HG03565 (cell line): ENCODE measurements at regions not wholly inside any gene's neighbourhood (a gene's known extent, or its start where the extent isn't known, plus 50 kb on each side); places are given as distances from the start of the nearest gene placed in this dataset.
"Not testable (repeated sequence)": the region's sequence is repeated elsewhere in the genome, so short reads cannot be mapped to it uniquely, and the experiment has no call there.

Experiments
- ATAC-seq: cut with Tn5 transposase; IDR thresholded peaks from one replicate; pipeline ENCODE4 v1.9.1; 2021; ENCODE audit warnings: mild to moderate bottlenecking, moderate library complexity; ENCODE audit not compliant: unreplicated experiment

DNA sequence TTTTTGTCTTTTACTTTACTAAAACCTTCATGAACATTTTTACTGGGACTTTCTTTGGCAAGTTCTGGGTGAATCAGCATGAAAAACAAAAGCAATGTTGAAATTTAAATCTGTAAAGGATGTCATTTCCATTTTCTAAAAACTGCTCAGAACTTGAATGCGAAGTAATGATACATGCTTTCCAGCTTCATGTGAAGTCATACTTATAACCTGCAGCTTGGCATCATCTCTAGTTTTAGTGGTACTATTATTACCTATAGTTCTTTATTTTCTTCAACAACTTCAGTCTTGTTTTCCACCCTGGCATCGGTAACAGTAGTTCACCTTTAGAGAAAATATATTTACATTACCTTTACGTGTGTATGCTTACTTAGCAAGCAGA is 421.4 kb upstream of the DIPK2B start:
- no peak for ATAC-seq

DNA sequence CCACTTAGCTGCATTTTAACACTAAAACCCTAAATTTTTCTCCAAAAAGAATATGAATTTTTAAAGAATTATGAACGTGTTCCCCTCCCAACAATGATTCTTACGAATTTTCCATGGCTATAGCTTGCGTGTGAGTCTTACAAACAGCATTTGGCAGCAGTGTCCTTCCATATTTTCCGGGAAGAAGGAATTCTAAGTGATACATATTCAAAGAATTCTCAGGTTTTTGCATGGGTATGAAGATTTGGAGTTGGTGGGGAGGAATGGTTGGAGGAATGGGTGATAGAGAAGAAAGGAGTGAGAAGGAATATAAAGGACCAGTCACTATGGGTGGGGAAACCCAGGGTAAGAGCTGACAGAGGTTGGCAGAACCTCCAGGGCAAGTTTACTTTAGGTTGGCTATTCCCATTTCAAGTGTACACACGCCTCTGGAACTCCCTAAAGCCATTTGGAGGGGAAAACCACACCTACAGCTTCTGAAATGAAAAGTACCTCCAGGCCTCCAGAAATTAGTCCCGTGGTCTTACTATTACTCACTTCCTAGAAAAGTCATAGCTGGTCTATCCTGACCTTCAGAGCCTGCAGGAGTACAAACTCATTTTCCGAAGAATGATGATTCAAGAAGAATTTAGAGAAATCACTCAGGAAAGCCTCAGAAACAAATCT is 420.8 kb upstream of the DIPK2B start:
- ATAC-seq = no peak

DNA sequence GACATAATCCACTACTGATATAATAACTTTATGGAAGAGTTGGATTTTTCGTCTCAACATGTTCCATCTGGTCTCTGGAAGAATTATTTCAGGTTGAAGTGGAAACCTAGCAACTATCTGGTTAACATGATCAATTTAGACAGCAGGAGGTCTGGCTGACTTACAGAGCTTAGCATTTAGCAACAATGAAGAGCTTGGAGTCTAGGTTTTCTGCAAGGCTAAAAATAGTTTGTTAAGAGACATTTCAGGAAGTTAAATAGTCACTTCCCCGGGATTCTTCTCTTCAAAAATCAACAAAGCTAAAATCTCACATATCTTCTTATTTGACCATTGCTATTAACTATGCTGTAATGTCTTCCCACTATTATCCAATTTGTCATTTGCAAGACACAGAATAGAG is 418.6 kb upstream of the DIPK2B start:
- ATAC-seq = no peak

DNA sequence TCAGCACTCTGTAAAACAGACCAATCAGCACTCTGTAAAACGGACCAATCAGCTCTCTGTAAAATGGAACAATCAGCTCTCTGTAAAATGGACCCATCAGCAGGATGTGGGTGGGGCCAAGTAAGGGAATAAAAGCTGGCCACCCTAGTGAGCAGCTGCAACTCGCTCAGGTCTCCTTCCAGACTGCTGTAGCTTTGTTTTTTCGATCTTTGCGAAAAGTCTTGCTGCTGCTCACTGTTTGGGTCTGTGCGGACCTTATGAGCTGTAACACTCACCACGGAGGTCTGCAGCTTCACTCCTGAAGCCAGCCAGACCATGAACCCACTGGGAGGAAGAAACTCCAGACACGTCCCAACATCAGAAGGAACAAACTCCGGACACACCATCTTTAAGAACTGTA is 414.9 kb upstream of the DIPK2B start:
- not testable (repeated sequence) for ATAC-seq

DNA sequence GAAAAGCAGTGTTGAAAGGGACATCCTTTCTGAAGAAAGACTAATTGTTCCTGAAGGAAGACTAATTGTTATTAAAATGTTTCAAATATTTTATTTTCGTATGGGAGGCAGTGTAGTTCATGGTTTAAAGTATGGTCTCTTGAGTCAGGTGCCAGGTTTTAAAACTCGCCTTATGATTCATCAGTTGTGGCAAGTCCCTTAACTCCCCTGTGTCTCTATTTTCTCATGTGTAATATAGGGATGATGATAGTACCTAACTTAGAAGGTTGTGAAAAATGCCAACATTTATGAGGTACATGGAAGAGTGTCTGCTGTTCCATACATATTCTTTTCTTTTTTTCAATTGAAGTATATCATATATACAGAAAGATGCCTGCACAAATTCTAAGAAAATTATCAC is 414.2 kb upstream of the DIPK2B start:
- no peak for ATAC-seq

DNA sequence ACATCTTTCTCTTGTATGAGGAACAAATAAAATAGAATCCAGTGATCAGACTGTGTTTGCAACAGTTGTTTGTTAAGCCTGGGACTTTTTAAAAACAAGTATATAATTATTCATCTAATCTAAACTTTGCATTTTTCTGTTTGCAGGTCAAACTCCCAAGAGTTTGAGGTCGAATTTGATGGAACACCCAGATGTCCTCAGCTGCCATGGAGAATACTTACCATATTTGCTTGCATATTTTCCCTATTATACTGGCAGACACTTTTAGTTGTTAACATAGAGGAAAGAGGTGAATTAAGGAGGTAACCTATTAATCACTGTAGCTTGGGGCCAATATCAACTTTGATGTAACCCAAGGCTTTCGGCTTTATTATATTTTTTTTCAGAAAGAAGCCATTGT is 401.5 kb upstream of the DIPK2B start:
- ATAC-seq = no peak

DNA sequence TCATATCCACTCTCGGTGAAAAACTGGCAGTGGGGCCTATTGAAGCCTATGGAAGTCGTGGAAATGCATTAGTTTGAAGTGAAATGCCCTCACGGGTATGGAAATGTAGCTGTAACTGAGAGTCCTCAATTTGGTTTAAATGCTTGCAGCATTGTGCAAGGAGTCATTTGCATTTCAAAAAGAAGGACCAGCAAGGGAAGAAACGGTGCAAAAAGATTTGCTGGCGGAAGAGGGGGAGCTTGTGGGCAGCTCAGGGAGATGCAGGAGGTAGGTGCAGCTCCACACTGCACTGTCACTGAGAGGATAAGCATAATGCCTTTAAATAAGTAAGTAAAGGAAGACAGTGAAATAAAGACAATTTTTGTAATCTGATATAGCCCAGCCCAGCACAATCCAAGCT is 400.4 kb upstream of the DIPK2B start:
- no peak for ATAC-seq

DNA sequence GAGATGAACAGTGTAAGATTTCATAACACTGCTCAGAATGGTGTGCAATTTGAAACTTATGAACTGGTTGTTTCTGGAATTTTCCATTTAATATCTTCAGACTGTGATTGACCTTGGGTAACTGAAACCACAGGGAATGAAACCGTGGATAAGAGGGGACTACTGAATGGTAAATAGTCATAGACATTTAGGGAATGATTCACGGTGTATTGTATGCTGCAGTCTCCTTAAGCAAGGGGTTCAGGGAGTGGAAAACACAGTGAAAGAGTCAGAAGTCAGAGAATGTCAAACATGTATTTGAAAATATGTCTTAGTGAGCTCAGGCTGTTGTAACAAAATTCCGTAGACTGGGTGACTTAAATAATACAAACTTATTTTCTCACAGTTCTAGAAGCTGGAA is 398.2 kb upstream of the DIPK2B start:
- no peak for ATAC-seq

DNA sequence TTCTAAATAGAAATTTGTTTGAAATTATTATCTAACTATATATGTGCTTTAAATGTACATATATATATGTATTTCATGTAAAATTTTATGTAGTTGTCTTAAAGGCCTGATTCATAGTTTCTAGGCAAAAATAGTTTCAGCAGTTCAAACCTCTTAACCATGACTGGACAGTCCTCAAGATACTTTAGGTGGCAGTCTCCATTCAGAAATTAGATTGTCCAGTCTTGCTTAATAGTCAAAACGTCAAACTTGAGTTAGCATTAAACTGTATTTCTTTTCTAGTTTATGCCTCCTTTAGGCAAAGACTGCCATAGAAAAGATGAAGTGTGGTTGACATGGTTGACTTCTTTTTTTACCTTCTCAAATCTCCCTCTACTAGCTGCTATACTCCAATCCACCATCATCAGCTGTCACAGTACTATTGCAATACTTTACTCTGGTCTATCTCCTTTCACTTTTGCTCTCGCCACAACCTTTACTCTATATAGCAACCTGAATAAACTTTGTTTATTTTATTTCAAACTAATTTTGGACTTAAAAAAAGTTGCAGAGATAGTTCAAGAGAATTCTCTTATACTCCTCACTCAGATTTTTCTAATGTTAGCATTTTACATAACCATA is 395.6 kb upstream of the DIPK2B start:
- ATAC-seq = no peak

DNA sequence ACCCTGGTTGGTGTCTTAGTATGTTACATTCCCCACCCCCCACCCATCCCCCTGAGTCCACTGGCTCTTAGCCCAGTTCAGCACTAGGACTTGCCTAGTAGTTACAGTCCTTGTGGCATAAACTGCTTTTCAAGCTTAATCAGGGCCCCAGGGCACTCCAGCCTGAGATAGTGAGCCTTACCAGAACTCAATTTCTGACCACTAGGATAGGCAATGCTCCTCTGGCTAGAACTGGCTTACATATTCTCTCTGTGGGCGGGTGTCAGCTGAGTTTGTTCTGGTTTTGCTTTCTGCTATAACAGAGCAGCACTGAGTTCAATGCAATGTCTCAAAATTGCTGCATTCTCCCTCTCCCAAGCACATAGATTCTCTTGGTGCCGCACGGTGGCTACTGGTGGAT is 391.4 kb upstream of the DIPK2B start:
- no peak for ATAC-seq

DNA sequence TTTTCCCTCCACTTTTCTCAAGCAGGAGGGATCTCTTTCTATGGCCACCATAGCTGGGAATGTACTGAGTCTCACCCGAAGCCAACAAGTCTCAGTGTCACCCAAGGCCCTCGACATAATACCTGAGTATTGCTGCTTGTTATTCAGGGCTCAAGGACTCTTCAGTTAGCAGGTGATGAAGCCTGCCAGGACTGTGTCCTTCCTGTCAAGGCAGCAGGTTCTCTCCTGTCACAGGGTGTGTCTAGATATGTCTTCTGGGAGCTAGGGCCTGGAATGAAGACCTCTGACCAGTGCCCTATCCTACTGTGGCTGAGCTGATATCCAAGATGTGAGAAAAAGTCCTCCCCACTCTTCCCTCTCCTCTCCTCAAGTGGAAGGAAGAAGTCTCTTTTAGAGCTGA is 391.0 kb upstream of the DIPK2B start:
- ATAC-seq = no peak

DNA sequence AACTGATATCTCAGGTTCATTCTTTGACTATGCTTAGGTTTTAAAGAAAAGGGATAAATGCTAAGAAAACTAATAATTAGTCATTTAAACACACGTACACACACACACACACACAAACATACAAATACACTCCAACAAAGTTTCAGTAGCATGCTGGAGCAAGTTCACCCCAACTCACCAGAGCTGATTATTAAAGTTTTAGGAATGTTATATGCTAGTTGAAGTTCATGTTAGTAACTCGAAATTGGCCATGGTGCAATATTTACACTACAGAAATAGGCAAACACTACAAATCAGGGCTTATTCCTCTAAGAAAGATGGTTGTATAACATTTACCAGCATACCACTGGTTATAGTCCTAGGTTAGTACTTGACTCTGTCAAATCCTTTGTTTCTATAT is 384.0 kb upstream of the DIPK2B start:
- no peak for ATAC-seq

DNA sequence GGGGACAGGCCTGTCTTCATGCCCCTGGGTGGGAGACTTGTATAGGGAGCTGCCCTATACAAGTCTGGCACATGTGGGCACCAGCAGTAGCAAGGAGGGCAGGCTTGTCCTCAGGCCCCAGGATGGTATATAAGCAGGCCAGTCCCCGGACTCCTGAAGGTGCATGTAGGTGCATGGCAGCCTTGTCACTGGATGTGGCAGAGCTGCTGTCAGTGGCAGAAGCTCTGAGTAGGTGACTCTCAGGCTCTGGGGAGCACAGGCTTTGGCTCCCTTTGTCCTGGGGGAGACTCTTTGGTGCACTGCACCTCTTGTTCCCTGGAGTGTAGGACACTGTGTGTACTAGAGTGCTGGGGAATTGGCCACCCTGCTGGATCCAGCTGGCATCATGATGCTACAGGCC is 376.7 kb upstream of the DIPK2B start:
- no peak for ATAC-seq

DNA sequence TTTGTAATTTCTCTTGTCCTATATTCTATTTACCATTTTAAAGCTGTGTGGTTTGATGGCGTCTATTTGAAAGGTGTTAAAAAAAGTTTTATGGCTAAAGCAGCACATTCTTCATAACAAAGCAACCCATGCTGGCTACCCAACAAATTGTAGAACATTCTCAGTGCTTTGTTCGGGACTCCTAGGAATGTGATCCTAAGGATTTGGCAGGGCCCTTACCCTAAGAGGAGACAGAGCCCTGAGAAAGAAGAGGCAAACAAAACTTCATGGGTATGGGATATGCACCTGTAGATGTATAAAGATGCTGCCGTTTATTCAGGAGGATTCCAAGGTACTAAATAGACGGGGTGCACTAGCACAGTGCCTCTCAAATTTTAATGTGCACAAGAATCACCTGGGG is 370.8 kb upstream of the DIPK2B start:
- no peak for ATAC-seq

DNA sequence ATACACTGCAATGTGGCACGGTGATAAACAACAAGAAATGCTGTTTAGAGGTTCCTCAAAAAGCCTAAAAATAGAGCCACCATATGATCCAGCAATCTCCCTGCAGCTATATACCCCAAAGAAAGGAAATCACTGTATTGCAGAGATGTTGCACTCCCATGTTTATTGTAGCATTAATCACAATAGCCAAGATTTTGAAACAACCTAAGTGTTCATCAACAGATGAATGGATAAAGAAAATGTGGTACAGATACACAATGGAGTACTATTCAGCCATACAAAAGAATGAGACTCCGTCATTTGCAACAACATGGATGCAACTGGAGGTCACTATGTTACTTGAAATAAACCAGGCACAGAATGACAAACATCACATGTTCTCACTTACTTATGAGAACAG is 365.8 kb upstream of the DIPK2B start:
- ATAC-seq = no peak

DNA sequence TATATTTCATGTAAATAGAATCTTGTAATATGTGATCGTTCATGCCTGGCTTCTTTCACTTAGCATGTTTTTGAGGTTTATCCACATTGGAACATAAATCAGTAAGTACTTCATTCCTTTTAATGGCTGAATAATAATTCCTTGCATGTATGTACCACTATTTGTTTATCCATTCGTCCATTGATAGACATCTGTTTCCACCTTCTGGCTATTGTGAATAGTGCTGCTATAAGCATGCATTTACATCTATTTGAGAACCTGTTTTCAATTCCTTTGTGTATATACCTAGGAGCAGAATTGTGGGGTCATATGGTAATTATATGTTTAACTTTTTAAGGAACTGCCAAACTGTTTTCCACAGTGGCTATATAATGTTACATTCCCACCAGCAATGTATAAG is 356.7 kb upstream of the DIPK2B start:
- ATAC-seq = no peak

DNA sequence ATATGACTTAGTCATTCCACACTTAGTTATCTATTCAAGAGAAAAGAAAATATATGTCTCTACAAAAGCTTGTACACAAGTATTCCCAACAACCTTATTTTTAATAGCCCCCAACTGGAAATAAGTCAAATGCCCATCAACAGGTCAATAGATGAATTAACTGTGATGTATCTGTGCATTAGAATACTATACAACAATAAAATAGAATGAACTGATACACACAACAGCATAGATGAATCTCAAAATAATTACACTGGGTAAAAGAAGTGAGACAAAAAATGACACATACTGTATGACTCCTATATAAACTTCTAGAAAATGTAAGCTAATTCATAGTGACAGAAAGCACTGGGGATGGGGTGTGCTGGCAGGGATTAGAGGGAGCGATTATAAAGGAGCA is 354.1 kb upstream of the DIPK2B start:
- no peak for ATAC-seq

DNA sequence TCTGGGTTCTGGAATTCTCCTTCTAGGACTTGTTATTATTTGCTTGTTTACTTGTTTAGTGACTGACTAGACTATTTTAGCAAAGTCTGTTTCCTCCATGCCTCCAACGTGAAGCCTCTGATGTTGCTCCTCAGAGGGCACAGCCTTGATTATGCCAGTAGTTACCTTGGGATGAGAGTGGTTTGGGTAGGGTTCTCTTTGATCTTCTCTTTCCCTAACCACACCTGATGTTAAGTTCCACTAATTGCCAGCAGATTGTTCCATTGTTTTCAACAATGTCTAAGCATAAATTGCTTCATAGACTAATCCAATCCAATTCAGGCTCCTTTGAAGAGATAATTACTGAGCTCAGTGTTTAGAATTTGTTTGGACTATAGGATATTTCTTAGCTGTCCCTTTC is 352.7 kb upstream of the DIPK2B start:
- ATAC-seq = no peak

DNA sequence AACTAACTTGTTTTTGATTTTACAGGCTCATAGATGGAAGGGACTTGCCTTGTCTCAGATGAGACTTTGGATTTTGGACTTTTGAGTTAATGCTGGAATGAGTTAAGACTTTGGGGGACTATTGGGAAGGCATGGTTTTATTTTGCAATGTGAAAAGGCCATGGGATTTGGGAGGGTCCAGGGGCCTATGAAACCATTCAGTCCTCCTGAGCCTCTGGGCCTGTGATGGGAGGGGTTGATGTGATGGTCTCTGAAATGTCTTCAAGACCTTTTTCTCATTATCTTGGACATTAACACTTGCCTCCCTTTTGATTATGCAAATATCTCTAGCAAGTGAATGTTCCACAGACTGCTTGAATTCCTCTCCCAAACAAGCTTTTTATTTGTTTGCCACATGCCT is 346.0 kb upstream of the DIPK2B start:
- ATAC-seq = not testable (repeated sequence)

DNA sequence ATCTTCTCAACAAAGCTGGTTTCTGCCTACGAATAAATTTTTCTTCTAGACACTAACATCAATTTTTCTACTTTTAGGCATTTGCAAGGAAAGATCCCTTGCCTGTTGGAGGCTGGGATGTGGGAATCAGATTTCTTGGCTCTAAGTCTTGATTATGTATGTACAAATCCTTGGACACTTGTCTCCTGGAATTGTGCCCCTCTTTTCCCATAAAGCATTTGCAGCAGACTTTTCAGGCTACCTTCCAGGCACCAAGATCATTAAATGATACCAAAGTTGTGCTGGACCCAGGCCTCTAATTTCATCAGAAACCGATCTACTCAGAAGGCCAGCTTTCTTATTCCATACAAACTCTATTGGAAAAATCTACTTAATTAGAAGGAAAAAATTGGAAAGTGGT is 339.5 kb upstream of the DIPK2B start:
- no peak for ATAC-seq

DNA sequence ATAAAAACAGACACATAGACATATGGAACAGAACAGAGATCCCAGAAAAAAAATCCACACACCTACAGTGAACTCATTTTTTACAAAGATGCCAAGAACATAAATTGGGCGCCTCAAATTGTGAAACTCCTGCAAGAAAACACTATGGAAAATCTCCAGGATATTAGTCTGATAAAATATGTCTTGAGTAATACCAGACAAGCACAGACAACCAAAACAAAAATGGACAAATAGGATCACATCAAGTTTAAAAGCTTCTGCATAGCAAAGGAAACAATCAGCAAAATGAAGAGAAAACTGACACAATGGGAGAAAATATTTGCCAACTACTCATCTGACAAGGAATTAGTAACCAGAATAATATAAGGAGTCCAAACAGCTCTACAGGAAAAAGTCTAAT is 337.3 kb upstream of the DIPK2B start:
- ATAC-seq = no peak

DNA sequence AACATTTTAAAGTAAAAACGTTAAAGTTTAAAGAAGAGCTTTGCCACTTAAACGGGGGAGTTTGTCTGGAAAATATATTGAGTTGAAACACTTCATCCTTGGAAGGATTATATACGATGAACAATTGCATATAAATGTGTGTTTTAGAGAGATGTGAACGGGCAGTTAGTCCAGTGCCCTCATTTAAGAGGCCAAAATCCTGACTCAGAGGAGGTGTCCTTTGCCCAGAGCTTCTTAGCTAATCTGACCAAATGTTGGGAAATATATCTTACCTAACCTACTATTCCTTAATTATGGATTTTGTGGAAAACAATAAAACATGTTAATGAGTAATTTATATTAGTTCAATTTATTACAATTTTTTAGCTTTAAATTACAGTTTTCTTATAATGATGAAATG is 327.2 kb upstream of the DIPK2B start:
- no peak for ATAC-seq

DNA sequence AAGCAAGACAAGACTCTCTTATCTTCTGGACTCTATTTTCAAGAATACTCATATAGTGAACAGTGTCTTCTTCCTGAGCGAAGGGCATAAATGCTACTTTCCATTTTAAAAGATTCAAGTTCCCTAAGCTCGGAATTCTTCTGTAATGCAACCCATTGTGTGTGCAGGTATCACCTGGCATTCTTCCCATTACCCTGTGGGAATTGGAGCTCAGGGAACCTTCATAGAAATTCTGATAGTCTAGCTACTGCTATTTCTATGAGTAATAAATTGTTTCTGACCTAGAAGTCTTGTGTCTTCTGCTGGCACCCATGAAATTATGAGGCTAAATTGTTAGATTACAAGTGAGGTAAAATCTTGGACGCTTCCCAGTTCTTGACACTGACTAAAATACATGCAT is 324.1 kb upstream of the DIPK2B start:
- no peak for ATAC-seq
